Left colon (tissue), 2 donors: ENCODE measurements at regions not wholly inside any gene's neighbourhood (a gene's known extent, or its start where the extent isn't known, plus 50 kb on each side); places are given as distances from the start of the nearest gene placed in this dataset.
"Not testable (repeated sequence)": the region's sequence is repeated elsewhere in the genome, so short reads cannot be mapped to it uniquely, and the experiment has no call there.

ENCODE experiments used
- ATAC-seq: fragments of 200-7000 bp; cut with Tn5 transposase; one replicate; pipeline ENCODE4 v1.9.1; 2020; ENCODE audit warnings: mild to moderate bottlenecking, moderate library complexity
- DNase-seq, 2 donors: peaks; one replicate each; pipeline ENCODE4 v3.0.0-alpha.2; 2020
- intact Hi-C, 2 donors: fragments of 100-400 bp; cut with DNase I in 1 of 2; cut with micrococcal nuclease in 1 of 2; formaldehyde crosslinking; loops; one replicate each; pipeline versions ENCODE4 v1.11.2 to v1.14.0; 2022; cut with DNase I, micrococcal nuclease
- donor health status: DM: no; HTN: no; CAD: no.
- donor health status: DM: yes; HTN: yes; CAD: no.

- ATAC-seq (no peak), DNase-seq (no peak)
- intact Hi-C loops: no loop called here
Measured at GRCh38 chr2:2732331-2733119, 401.4 kb upstream of the MYT1L start.

GRCh38 chr2:2731816-2732284 is 400.8 kb upstream of the MYT1L start:
- no peak for ATAC-seq
- intact Hi-C loops: no loop called here

GRCh38 chr2:2731101-2731815 is 400.2 kb upstream of the MYT1L start:
- DNase-seq (no peak), ATAC-seq (no peak)
- intact Hi-C loops: no loop called here

More at GRCh38 chr2:2731816-2732284, 400.8 kb upstream of the MYT1L start:
- no peak for DNase-seq

DNA sequence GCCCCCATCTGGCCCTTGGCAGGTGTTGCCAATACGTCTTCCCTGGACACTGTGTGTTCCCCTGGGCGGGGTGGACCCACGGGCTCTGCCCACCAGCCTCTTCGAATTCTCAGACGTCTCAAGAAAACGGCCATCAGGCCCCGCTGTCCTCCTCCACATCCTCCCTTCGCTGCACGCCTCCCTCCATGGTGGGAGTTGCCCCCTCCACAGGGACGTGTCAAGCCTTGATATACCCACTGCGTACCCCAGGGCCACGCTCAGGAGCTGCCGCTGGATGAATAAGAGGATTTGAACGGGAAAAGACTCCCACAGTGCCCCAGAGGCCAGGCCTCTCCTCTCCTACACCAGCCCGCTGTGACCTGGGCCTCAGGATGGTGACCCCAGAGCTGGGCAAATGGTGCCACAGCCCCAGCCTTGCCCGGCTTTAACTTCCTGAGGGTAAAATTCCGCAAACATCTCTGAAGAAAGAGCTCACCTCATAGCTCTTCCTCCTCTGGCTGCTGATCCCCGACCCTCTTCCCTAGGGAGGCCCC is 399.3 kb upstream of the MYT1L start:
- DNase-seq (no peak), ATAC-seq (no peak)
- intact Hi-C loops: no loop called here

DNA sequence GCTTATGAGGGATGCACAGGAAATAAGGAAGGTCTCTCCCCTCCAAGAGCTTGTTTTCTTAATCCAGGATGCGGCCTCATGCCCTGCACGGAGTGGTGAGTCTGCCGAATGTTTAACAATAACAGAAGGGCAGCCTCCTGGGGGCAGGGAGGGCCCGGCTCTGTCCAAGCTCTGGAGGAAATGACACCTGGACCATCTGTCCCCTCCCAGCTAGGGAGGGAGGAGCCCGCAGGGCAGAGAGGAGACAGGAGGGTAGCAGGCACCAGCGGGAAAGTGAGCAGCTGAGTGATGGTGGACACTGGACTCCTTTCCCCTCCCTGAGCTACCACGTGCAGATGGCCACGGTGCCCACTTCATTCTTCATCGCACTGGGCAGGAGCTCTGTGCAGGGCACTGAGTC is 398.2 kb upstream of the MYT1L start:
- no peak for DNase-seq
- no peak for ATAC-seq
- intact Hi-C loops: no loop called here

DNA sequence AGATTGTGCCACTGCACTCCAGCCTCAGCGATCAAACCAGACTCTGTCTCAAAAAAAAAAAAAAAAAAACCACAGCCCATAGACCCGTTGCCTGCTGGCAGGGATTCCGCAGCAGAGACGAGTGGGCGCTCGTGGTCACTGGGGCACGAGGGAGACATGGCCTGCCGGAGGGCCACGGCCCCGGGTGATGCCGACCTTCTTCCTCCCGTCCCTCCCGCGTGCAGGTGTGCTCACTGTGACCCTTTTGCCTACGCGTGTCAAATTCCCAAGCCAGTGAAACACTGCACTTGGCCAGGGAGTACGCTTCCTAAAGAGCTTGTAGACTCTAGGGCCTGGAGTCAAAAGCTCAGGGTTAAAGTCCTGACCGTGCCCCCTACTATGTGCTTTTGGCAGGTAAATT is 397.6 kb upstream of the MYT1L start:
- DNase-seq (no peak), ATAC-seq (no peak)
- intact Hi-C loops: no loop called here

DNA sequence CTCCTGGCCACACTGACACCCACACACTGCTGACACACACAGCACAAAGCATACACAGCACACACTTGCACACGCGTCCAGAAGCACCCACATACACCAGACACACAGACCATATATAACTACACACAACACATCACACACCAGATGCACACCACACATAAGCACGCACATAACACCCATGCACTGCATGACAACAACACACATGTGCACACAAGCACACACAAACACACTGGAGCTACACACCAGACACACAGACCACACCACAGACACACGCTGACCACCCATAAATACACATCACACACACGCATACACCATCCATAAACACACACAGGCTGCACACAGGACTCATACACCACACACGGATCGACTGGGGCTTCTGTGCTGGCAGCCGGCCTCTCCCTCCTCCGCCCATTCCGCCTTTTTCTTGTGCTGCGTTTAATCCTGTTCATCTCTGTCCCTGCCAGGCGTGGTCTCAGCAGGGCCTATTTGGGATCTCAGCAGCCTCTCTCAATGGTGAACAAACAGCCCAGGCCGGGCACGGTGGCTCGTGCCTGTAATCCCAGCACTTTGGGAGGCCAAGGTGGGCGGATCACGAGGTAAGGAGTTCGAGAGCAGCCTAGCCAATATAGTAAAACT is 396.9 kb upstream of the MYT1L start:
- intact Hi-C loops: no loop called here
- DNase-seq (no peak), ATAC-seq (no peak)

DNA sequence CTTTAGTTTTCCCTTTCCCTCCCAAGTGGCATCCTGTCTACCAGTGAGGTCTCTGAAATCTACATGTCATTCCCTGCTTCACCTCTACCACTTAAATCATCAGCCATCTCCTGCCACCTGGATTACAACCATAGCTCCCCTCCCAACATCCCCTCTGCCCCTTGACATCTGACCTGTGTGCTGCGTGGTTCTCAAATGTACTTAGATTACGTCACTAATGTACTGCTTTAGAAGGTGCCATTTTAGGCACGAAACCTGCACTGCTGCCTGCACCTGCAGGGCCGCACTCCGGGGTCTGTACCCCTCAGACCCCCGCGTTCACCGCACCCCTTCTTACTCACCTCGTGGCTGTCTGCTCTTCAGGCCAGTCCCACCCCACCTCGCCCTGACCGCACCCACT is 395.1 kb upstream of the MYT1L start:
- ATAC-seq: no peak
- no peak for DNase-seq
- intact Hi-C loops: no loop called here

- no peak for DNase-seq
- intact Hi-C loops: no loop called here
- ATAC-seq: no peak
Measured at GRCh38 chr2:2723064-2723463, 392.0 kb upstream of the MYT1L start.

DNA sequence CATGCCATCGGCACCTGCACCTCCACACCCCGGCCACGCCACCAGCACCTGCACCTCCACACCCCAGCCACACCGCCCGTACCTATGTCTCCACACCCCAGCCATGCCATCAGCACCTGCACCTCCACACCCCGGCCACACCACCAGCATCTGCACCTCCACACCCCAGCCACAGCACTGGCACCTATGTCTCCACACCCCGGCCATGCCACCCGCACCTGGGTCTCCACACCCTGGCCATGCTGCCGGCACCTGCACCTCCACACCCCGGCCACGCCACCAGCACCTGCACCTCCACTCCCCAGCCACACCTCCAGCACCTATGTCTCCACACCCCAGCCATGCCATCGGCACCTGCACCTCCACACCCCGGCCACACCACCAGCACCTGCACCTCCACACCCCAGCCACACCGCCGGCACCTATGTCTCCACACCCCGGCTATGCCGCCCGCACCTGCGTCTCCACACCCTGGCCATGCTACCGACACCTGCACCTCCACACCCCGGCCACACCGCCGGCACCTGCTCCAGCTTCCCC is 390.3 kb upstream of the MYT1L start:
- DNase-seq: no peak
- no peak for ATAC-seq
- intact Hi-C loops: no loop called here

DNA sequence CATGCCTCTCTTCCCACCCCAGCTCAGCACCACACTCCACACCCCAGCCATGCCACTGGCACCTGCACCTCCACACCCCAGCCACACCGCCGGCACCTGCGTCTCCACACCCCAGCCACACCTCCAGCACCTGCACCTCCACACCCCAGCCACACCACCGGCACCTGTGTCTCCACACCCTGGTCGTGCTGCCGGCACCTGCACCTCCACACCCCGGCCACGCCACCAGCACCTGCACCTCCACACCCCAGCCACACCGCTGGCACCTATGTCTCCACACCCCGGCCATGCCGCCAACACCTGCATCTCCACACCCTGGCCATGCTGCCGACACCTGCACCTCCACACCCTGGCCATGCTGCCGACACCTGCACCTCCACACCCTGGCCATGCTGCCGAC is 389.7 kb upstream of the MYT1L start:
- ATAC-seq, DNase-seq, intact Hi-C loops: not testable (repeated sequence)

GRCh38 chr2:2720351-2720750 is 389.3 kb upstream of the MYT1L start:
- DNase-seq (no peak), ATAC-seq (no peak)
- intact Hi-C loops: no loop called here

- DNase-seq: no peak
- intact Hi-C loops: no loop called here
- no peak for ATAC-seq
Measured at GRCh38 chr2:2719781-2720180, 388.7 kb upstream of the MYT1L start.

- ATAC-seq (no peak), DNase-seq (no peak)
- intact Hi-C loops: no loop called here
Measured at GRCh38 chr2:2719015-2719414, 387.9 kb upstream of the MYT1L start.

DNA sequence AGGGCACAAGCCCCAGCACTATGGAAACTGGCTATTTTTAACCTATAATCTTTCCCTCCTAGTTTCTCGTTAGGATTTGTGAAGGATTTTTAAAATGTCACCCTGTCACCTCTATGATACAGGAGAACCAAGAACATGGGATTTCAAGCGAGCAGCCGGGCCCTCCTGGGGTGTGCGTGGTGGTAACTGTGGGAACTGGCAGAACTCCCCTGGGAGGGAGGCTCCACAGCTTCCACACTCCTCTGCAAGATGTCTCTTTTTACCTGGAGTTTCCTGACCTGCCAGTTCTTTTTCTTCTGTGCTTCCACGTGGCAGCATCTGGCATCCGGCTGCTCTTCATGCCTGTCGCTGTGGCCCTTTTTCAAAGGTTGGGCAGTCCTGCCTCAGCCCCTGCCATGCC is 386.3 kb upstream of the MYT1L start:
- intact Hi-C loops: no loop called here
- DNase-seq: no peak
- ATAC-seq: no peak

DNA sequence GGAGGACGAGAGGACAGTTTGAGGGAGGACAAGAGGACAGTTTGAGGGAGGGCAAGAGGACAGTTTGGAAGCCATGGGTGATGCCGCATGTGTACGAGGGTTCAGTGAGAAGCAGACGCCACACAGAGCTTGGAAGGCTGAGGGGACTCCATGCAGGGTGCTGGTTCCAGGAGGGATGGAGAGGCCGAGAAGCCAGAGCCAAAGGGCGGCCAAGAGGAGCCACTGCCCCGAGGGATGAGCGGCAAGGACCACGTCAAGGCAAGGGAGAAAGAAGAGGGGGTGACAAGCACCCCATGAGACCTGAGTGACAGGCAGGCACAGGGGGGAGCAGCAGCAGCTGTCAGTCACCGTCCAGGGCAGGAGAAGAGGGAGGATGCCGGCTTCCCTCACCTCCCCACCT is 385.7 kb upstream of the MYT1L start:
- ATAC-seq (no peak), DNase-seq (no peak)
- intact Hi-C loops: no loop called here

GRCh38 chr2:2715036-2715818 is 384.2 kb upstream of the MYT1L start:
- DNase-seq (no peak), ATAC-seq (no peak)
- intact Hi-C loops: no loop called here

GRCh38 chr2:2714408-2714807 is 383.3 kb upstream of the MYT1L start:
- intact Hi-C loops: no loop called here
- no peak for DNase-seq
- ATAC-seq: no peak

DNA sequence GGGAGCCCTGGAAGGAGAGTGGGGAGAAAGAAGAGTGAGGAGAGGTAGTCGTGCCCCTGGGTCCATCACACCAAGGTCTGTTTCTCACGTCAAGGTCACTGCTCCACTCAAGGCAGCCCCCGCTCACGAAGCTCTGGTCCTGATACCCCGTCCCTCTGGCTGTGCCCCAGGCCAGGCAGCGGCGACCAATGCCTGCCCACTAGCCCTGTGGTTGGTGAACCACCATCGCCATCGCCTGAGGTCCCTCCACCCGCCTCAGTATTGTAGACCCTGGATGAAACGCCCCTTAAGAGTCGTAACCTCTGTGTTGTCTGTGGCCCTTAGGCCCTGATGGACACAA is 378.3 kb upstream of the MYT1L start:
- intact Hi-C loops: no loop called here
- DNase-seq (no peak), ATAC-seq (no peak)
